A549 (cell line): ENCODE measurements at regions not wholly inside any gene's neighbourhood (a gene's known extent, or its start where the extent isn't known, plus 50 kb on each side); places are given as distances from the start of the nearest gene placed in this dataset.

Source experiments
- BHLHE40 ChIP-seq: IDR thresholded peaks from 2 replicates; pipeline ENCODE4 v1.6.1; 2012; ENCODE audit warnings: low read depth, low read length, inconsistent platforms
- CHD2 ChIP-seq: fragments of 150-350 bp; IDR thresholded peaks from 2 replicates; pipeline ENCODE4 v1.6.1; 2014; ENCODE audit warnings: low read length; ENCODE audit not compliant: partially characterized antibody
- KDM1A ChIP-seq: fragments of 200-600 bp; sonication (generic); IDR thresholded peaks from 2 replicates; pipeline ENCODE4 v1.6.1; 2016; ENCODE audit warnings: low read depth, mild to moderate bottlenecking
- POLR2A ChIP-seq: IDR thresholded peaks from 2 replicates; pipeline ENCODE4 v1.6.1; 2012; ENCODE audit warnings: mild to moderate bottlenecking, low read length
- TF ChIP-seq, protein P1 (sequence below): fragments of >200 bp; sonication (Bioruptor Twin); formaldehyde crosslinking; IDR thresholded peaks from 3 replicates; pipeline ENCODE4 v1.5.1; 2016
- TF ChIP-seq, protein P2 (sequence below): fragments of 200-600 bp; sonication (generic); IDR thresholded peaks from 2 replicates; pipeline ENCODE4 v1.6.1; 2016; ENCODE audit warnings: antibody characterized with exemption, mild to moderate bottlenecking, moderate library complexity

DNA sequence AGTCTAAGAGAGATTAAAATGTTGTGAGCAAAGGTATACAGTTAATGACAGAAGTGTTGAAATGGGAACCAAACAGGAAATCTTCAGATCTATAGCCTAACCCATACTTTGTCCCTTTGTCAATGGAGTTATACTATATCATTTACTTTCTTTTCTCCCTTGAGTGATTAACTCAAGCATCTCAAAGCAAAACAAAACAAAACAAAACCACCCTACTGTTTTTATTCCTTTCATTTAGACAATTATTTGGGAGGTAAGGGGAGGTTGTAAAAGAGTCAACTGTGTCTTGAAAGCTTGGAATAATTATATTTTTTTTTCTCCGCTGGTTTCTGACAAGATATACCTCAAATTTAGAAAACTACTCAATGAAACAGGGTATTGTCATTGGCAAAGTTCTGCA is 139.8 kb upstream of the HMGN3 start:
- TF ChIP-seq, protein P1, sequence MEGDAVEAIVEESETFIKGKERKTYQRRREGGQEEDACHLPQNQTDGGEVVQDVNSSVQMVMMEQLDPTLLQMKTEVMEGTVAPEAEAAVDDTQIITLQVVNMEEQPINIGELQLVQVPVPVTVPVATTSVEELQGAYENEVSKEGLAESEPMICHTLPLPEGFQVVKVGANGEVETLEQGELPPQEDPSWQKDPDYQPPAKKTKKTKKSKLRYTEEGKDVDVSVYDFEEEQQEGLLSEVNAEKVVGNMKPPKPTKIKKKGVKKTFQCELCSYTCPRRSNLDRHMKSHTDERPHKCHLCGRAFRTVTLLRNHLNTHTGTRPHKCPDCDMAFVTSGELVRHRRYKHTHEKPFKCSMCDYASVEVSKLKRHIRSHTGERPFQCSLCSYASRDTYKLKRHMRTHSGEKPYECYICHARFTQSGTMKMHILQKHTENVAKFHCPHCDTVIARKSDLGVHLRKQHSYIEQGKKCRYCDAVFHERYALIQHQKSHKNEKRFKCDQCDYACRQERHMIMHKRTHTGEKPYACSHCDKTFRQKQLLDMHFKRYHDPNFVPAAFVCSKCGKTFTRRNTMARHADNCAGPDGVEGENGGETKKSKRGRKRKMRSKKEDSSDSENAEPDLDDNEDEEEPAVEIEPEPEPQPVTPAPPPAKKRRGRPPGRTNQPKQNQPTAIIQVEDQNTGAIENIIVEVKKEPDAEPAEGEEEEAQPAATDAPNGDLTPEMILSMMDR = no peak
- TF ChIP-seq POLR2A (no peak), KDM1A (no peak), BHLHE40 (no peak), CHD2 (no peak)
- TF ChIP-seq, protein P2, sequence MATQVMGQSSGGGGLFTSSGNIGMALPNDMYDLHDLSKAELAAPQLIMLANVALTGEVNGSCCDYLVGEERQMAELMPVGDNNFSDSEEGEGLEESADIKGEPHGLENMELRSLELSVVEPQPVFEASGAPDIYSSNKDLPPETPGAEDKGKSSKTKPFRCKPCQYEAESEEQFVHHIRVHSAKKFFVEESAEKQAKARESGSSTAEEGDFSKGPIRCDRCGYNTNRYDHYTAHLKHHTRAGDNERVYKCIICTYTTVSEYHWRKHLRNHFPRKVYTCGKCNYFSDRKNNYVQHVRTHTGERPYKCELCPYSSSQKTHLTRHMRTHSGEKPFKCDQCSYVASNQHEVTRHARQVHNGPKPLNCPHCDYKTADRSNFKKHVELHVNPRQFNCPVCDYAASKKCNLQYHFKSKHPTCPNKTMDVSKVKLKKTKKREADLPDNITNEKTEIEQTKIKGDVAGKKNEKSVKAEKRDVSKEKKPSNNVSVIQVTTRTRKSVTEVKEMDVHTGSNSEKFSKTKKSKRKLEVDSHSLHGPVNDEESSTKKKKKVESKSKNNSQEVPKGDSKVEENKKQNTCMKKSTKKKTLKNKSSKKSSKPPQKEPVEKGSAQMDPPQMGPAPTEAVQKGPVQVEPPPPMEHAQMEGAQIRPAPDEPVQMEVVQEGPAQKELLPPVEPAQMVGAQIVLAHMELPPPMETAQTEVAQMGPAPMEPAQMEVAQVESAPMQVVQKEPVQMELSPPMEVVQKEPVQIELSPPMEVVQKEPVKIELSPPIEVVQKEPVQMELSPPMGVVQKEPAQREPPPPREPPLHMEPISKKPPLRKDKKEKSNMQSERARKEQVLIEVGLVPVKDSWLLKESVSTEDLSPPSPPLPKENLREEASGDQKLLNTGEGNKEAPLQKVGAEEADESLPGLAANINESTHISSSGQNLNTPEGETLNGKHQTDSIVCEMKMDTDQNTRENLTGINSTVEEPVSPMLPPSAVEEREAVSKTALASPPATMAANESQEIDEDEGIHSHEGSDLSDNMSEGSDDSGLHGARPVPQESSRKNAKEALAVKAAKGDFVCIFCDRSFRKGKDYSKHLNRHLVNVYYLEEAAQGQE = no peak
